GDM1 (cell line): ENCODE measurements at regions not wholly inside any gene's neighbourhood (a gene's known extent, or its start where the extent isn't known, plus 50 kb on each side); places are given as distances from the start of the nearest gene placed in this dataset.

ENCODE experiments used
- DNase-seq: peaks from one replicate; lab custom pipeline; 2025; lab: John Stamatoyannopoulos, UW

DNA sequence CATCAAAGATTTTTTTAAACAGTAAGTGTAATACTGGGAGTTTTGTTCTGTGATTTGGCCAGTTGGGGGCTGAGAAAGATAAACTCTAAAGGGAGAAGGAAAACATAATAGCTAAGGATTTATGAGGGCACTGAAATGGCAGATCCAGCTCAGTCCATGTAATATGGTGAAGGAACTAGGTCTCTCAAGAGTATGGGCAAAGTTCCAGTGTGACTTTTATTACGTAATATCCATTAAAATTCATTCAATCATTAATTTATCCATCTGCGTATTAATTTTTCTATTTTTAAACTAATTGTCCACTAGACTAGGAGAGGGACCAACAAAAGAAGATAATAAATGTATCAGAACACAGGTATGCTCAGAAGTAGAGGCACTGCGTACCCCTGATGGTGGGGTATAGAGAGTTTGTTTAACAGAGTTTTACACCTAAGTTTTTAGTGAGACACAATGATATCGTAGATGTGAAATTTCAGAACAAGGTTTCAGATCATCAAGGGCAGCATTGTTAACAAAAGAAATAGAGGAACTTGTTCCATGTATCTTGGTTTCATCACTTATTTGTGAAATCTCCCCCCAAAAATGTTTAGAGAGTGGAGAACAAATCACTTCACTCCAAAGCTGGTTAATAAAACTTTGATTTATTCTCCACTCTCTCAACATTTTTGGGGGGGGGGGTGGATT lies 351.1 kb downstream of the GRXCR1 start:
- DNase-seq = no peak

DNA sequence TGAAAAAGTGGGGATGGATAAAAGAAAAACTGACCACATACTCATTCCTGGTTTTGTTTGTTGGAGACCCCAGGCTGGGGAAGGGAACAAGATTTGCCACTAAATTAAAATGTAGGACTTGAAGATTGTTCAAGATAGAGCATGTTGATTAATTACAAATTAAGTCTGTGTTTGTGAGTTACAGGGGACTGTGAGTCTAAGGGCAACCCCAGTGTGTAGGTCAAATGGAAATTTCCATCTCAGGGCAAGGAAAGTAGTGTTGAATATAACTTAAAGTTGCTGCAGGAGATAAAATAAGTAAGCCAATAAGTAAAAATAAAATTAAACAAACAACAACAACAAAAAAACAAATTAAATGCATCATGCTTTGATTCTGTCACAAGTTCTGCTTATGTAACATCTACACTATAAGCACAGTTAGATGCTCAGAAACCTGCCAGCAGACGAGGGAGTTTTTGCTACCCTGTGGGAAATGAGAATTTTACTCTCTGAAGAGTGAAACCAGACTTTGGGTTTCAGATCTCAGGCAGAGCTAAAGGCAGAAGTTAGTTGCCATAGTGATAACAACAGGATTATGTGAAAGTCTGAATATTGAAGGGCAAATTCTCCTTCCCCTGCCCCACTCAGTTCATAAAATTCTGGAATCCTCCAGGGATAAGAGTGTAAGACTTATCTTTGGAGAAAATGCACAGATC lies 352.3 kb downstream of the GRXCR1 start:
- no peak for DNase-seq

DNA sequence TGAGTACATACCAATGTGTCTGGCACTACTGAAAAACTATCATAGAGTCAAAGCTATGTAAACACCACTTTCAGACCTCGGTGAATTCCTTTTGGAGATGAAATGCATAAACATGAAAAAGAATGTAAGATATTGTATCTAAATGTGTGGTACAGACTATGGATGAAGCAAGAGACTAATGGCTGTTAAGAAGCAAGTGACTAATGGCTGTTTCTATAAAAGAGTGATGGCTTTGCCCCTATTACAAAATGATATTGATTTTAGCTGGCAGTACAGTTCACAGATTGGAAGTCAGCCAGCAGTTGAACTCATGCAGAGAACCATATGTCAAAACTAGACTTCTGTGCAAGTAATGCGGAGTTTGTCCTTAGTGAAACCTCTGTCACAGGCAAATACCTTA lies 359.3 kb downstream of the GRXCR1 start:
- DNase-seq = no peak

DNA sequence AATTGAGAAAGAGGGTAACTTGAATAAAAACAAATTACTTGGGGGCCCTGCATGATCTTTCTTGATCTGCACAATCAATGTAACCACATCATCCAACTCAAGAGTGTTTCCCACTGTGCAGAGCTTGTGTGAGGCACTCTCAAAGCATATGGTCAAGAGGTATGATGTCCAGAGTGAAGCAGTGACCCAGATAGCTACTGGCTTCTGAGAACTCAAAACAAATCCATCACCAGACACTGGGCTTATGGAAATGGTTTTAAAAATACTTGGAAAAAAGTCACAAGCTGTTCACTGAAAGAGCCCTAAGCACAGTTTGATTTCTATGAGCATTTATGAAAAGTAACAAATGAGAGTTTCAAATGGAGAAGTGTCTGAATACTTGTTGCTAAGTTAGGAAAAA lies 361.0 kb downstream of the GRXCR1 start:
- DNase-seq = no peak

DNA sequence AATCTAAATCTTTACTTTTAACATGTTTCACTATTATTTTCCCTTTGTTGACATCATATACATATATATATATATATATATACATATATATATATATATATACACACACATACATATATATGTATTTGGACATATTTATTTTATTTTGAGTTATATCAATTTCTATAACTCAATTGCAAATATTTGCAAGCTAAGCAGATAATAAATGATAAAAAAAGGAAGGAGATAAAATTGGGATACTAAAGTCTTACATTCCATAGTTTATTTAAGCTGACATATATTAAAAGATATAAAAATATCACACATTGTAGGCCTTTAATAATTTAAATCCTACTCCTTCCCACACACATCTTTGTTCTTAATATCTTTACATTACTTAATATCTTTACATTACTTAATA lies 372.2 kb downstream of the GRXCR1 start:
- DNase-seq = no peak

DNA sequence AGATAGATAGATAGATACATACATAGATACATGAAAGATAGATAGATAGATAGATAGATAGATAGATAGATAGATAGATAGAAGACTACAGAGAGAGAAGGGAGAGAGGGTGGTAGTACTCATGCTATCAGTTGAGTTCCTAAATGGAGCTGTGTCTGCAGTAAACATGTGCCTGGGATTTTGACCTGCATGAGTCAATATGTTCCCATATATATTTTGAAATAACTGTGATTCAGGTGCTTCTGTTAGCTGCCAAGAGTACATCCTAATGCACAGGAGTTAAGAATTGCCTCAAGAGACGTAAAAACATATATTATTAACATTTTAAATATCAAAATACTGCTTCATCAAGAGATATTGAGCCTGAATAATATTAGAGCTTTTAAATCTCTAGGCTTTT lies 379.4 kb downstream of the GRXCR1 start:
- DNase-seq = no peak

DNA sequence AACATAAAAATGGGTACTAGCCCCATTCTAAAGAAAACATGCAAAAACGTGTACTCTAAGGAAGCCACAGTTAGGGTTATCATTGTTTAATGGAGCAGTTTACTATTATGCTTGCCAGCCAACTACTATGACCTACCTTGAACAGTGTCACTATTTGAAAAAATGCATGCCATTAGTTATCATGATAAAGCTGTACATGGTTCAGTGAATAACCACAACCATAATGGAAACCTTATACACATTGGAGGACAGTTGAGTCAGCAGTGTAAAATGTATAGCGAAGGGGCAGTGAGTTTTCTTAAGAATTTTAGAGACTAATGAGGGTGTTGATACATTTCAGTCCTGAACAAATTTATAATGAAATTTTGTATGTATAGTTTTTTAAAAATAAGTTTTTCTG lies 381.9 kb downstream of the GRXCR1 start:
- no peak for DNase-seq

DNA sequence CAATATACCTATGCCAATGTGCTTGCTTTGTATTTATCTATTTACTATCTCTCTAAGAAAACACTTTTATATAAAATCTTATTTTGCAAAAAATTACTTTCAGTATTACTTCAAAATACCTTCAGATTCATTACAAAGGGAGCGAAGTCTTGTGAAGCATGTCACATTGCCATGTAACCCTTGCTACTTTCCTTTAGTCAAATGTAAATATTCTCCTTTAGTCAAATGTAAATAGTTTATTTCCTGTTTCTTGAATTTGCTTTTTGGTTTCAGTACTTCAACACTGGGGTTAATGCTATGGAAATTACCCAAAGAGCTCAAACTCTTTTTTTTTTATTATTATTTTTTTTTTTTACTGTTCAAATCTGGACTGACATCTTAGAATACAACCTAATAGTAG lies 383.3 kb downstream of the GRXCR1 start:
- no peak for DNase-seq

DNA sequence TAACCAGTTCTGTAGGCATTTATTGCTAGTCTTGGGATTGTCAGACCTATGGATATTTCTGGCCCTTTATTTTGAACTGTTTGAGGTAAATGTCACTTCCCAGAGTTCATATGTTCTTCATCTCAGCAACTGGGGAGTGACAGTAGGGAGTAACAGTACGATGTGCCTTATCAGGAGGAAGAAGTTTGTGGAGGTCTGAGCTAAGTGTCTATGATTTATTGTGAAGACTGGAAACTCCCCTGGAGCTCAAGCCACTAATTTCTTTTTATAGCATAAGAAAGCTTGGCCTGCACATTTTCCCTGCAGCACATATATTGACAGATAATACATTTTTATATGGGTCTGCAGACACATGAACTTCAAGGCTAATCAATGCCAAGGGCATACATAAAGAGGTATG lies 383.8 kb downstream of the GRXCR1 start:
- no peak for DNase-seq

DNA sequence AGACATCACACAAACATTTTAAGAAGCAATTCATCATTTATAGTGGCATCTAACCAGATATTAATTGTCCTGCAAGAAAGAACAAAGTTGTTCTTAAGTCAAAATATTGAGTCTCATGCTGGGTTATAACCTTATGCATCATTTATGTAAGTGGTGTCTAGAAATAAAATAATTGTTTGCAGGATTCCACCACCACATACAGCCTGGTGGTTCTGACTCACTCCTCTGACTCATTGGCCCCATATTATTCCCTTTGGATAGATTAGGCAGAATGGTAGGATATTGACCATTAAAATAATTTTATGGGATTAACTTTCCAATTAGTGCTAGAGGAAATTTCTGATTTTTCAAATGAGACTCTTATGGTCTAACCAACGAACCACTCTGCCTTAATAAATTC lies 384.5 kb downstream of the GRXCR1 start:
- no peak for DNase-seq

DNA sequence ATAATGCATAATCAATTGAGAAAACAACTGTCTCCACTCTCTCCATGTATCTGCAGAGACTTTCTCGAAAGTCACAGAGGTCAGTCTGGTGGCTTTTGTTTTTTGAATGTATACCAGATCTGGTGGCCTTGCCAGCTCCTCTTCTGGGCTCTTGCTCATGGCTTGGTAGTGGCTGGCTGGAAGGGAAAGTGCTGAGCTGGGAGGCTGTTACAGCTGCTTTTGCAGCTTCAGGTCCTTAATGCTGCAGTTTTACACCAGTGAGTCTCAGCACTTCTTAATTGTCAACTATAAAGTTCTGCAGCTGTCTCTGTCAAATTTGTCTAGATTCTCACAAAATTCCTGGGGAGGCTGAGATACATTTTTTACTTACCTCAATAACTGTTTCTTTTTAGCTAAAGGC lies 390.0 kb downstream of the GRXCR1 start:
- DNase-seq = no peak

DNA sequence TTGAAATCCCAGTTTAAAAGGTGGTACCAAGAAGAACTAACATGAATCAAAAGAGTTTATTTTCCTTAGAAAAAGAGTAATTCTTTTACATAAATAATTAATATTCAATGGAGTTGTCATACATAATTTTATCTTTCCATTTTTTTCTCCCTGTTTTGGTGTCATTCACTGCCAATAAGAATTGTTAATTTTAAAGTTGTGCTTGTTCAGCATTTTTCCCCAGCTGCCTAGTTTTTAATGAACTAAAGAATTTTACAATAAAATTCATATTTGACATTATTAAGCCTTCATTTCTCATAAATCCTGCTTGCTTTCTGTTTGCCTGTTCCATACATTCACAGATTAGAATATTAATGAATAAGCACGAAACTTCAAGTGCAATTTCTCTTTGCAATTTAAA lies 393.6 kb downstream of the GRXCR1 start:
- DNase-seq = no peak

DNA sequence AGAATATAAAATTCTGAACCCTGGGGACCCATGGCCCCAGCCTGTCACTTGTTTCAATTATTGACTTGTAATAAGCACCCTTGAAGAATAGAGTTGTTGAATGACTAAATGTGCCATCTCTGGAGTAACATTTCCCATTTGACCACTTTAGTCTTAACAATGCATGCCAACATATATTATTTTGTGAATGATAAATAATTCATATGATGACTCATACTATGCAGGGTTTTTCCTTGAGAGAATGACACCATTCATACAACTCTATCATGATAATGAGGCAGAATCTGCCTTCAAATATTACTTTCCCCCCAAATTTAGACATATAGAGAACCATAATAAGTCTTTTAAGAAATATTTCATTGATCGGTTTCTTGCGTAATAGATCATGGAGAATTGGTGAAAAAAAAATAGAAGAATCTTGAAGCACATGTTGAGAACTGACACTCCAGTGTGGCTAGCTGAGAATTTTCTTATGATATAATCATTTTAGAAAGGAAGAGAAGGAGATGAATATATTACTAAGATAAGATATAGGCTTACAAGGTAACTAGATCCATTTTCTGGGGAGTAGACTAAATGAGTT lies 404.5 kb downstream of the GRXCR1 start:
- no peak for DNase-seq

DNA sequence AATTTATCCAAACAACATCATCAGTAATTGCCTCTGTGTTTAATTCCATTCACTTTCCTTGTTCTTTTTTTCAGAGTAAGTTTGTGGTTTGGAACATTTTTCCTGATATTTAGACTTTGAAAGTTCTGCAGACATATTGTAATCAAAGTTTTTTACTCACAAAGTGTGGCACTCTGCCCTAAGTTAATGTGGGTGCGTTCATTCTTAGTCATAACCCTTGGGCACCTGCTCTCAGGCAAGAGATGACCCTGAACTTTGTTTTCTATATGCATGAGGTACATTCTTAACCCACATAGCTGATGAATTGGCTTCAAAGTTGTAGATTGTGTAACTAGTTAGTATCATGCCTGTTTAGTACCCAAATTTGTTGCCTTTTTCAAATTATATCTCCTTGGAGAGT lies 424.3 kb downstream of the GRXCR1 start:
- DNase-seq = no peak

DNA sequence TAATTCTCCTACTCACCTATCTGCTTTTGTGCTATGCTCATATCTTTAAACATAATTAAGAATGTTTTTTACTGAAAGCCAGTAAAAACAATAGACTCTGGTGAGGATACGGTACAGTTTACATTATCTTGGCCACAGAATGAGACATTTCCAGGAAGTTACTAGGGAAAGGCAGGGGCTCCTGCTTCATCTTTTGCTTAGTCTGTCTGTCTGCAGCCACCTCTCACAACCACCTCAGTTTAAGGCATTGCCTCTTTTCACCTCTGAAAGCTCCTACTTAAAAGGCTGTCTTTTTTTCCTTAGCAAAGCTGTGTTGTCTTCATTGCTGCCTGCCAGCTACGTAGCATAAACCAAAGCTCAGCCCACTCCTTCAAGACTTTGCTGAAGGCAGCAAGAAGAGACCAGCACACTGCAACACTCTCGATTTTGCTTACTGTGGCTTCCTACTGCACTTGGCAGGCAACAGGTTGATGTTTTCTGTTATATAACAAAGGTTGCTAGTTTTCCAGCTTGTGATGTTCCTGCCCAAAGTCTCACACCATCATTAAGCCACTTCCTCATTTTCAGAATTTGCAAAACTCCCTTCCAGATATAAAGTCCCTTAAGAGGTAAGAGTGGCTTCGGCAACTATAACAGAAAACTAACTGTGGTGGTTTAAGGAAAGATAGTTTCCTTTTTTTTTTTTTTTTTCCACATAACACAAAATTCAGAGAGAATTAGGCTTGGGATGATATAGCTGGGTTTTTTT lies 432.9 kb downstream of the GRXCR1 start:
- no peak for DNase-seq

DNA sequence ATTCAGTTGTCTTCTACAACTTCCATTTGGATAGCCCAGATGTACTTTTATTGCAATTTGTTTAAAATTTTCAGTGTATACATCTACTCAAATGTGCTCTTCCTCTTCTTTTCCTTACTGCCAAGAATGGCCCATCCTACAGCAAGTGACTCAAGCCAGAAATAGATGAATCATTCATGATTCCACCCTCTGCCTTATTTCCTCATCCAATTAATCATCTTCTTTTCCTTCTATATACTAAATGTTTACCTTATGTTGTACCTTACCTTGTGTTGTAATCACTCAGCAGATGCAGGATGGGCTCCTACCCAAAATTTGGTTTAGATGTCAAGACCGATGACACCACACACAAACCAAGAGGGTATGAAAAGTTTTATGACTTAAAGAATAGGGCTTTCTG lies 437.8 kb downstream of the GRXCR1 start:
- no peak for DNase-seq

DNA sequence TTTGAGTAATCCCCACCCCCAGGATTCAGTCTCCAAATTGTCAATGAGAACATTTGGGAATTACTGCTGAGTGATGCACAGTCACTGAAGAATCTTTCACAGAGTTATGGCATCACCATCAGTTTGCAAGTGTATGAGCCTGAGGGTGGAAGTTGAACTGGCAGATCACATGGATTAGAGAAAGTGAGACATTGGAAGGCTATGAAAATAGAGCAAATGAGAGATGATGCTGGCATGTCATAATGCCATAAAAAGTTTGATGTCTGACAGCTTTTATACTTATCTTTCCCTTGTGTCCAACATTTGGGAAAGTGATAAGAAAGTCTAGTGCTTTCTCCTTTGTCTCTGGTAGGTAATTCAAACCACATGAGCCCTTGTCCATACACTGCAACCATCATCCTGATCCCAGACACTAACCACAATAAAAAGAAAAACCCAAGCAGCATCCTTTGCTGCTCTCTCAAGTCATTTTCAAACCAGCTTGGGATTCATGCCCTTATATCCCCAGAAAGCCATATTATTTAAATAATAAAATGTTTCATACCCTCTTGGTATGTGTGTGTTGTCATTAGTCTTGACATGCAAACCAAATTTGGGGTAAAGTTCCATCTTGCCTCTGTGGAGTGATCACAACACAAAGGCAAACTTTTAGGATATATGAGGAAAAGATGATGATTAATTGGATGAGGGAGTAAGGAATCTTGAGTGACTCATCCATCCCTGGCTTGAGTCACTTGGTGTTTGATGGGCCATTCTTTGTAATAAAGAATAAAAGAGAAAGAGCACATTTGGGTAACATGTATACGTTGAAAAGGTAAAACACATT lies 438.9 kb downstream of the GRXCR1 start:
- no peak for DNase-seq

DNA sequence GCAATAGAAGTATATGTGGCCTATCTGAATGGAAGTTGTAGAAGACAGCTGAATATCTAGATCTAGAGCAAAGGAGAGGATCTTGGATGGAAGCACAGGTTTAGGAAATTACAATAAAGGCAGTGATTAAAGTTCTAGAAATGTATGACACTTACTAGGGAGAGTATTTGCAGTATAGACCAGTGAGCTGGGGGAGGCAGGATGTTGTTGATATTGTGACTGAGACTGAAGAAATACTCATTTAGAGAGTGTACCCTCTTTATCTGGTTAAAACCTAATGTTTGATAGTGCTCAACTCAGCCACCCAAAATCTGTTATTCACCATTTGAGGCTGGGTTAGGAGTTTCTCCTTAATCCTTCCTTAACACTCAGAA lies 439.5 kb downstream of the GRXCR1 start:
- no peak for DNase-seq

DNA sequence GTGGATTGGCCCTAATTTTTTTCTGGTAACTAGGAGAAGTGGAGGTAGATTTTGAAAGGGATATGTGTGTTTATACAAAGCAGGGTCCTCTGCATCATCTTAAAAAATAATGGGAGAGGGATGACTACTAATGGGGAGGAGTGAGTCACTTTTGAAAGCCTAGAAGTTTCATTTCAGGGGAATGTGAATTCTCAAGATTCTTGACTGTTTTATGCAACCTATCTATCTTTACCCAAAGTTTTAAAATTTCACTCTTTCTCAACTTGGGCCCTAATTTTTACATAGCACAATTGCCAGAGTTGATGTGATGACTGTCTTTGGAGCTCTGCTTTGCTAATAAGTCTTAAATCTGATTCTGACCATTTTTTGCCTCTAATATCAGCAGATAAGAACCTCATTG lies 445.2 kb downstream of the GRXCR1 start:
- no peak for DNase-seq

DNA sequence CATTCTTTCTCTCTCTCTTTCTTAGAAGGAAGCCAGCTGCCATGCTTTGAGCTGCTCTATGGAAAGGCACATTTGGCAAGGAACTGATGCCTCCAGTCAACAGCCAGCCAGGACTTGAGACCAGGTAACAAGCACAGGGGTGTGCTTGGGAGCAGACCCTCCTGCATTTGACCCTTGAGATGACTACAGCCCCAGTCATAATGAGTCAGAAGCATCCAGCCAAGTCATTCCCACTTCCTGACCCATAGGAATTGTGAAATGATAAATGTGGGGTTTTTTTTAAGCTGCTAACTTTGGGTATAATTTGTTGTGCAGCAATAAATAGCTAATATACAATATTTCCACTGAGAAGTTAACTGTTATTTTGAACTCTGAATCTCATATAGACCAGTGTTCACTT lies 446.9 kb downstream of the GRXCR1 start:
- no peak for DNase-seq

DNA sequence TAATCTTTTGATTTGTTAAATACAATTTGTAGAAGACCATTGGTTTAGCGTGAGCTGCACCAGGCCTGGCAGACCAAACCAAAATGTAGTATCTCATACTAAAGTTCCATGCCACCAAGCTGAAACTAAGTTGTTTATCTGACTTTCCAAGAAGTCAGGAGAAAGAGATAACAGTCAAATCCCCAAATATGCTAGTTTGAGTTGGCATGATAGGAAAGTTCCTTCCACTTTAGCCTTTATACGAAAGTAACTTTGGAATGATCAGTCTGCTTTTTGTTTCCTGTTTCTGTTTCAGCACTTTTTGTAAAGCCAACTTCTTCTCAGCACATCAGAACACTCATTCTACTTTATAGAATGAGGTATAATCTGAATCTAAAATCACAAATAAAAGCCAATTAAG lies 449.2 kb downstream of the GRXCR1 start:
- no peak for DNase-seq

DNA sequence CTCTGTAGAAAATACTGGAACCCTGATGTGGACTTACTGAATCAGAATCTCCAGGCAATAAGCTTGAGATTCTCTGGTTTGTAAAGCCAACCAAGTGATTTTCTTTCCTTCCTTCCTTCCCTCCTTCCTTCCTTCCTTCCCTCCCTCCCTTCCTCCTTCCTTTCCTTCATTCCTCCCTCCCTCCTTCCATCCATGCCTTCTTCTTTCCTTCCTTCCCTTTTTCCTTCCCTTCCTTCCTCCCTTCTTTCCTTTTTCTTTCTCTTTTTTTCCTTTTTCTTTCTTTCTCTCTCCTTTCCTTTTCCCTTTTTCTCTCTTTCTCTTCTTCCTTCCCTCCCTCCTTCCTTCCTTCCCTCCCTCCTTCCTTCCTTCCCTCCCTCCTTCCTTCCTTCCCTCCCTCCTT lies 450.8 kb downstream of the GRXCR1 start:
- no peak for DNase-seq
